CD4-positive, alpha-beta memory T cell (primary cell): ENCODE measurements at regions not wholly inside any gene's neighbourhood (a gene's known extent, or its start where the extent isn't known, plus 50 kb on each side); places are given as distances from the start of the nearest gene placed in this dataset.

Source experiments
- CTCF ChIA-PET: fragments of 350-600 bp; sonication (Branson Sonifier 250); formaldehyde crosslinking; loops from one replicate; lab custom pipeline; 2021; ENCODE audit warnings: inconsistent platforms; ENCODE audit not compliant: partially characterized antibody; lab: Charles Lee
- POLR2A ChIA-PET: fragments of 350-600 bp; sonication (Branson Sonifier 250); formaldehyde crosslinking; loops from one replicate; lab custom pipeline; 2021; ENCODE audit not compliant: partially characterized antibody; lab: Charles Lee
- DNase-seq, 5 donors: peaks; one replicate each; pipeline versions ENCODE4 v3.0.0 to v3.0.0-alpha.2; 2020 to 2022; ENCODE audit warnings: mixed read lengths in 1 of 5
- H3K27ac ChIP-seq: one replicate; pipeline ENCODE4 v1.7.0; 2013; ENCODE audit warnings: low read depth, low read length
- H3K27me3 ChIP-seq: 2 replicates; pipeline ENCODE4 v1.7.0; 2013; ENCODE audit warnings: mild to moderate bottlenecking, low read length, moderate library complexity; ENCODE audit not compliant: insufficient read depth
- H3K36me3 ChIP-seq: 2 replicates; pipeline ENCODE4 v1.7.0; 2013; ENCODE audit warnings: mild to moderate bottlenecking, low read length, moderate library complexity; ENCODE audit not compliant: insufficient read depth
- H3K4me1 ChIP-seq: 2 replicates; pipeline ENCODE4 v1.7.0; 2013; ENCODE audit warnings: mild to moderate bottlenecking, low read length, moderate library complexity; ENCODE audit not compliant: insufficient read depth
- H3K4me3 ChIP-seq, 2 donors: one replicate each; pipeline ENCODE4 v1.7.0; 2013; ENCODE audit warnings: low read length in 2 of 2, mild to moderate bottlenecking in 1 of 2
- H3K9me3 ChIP-seq, 2 donors: one replicate each; pipeline ENCODE4 v1.7.0; 2013; ENCODE audit warnings: low read length in 2 of 2, control low read depth in 1 of 2; ENCODE audit not compliant: control insufficient read depth in 1 of 2
- H3K27ac Mint-ChIP-seq, 7 donors: one replicate each; pipeline ENCODE4 v1.8.0; 2020 to 2021; ENCODE audit warnings: mixed read lengths in 7 of 7, mild to moderate bottlenecking in 6 of 7, inconsistent platforms in 3 of 7, moderate library complexity in 3 of 7
- H3K27me3 Mint-ChIP-seq, 2 donors: one replicate each; pipeline ENCODE4 v1.8.0; 2020 to 2021; ENCODE audit warnings: mixed read lengths in 2 of 2
- H3K36me3 Mint-ChIP-seq, 2 donors: one replicate each; pipeline ENCODE4 v1.8.0; 2020 to 2021; ENCODE audit warnings: mixed read lengths in 2 of 2, inconsistent platforms in 1 of 2, mild to moderate bottlenecking in 1 of 2
- H3K4me1 Mint-ChIP-seq, 4 donors: one replicate each; pipeline ENCODE4 v1.8.0; 2020 to 2021; ENCODE audit warnings: mixed read lengths in 4 of 4, mild to moderate bottlenecking in 1 of 4
- H3K4me3 Mint-ChIP-seq, 8 donors: one replicate each; pipeline ENCODE4 v1.8.0; 2020 to 2021; ENCODE audit warnings: mixed read lengths in 8 of 8, mild to moderate bottlenecking in 7 of 8, moderate library complexity in 6 of 8, inconsistent platforms in 3 of 8
- H3K9me3 Mint-ChIP-seq, 8 donors: one replicate each; pipeline ENCODE4 v1.8.0; 2020 to 2021; ENCODE audit warnings: mixed read lengths in 8 of 8, mild to moderate bottlenecking in 5 of 8, inconsistent platforms in 3 of 8, moderate library complexity in 1 of 8
- intact Hi-C: fragments of 100-400 bp; cut with micrococcal nuclease; formaldehyde crosslinking; loops from one replicate; pipeline ENCODE4 v1.15.1; 2023

GRCh38 chr1:8204826-8205225, 113.1 kb upstream of the SLC45A1 start:
- no peaks in the 10 kb centered on the region for H3K4me1 Mint-ChIP-seq
- CTCF ChIA-PET: no interaction called here
- H3K36me3 Mint-ChIP-seq: no peaks in the 10 kb centered on the region
- peak overlapping the region in 1 of 7 donors; percentile 27 for H3K27ac Mint-ChIP-seq
- H3K27ac ChIP-seq: no peak overlapping the region
- no peak for DNase-seq
- H3K9me3 Mint-ChIP-seq: peaks cover 0 to 1% (median 0%) of the 10 kb centered on the region in 8 donors
- H3K27me3 Mint-ChIP-seq: no peaks in the 10 kb centered on the region
- intact Hi-C loops: no loop called here
- no peak overlapping the region for H3K4me3 ChIP-seq
- no peaks in the 10 kb centered on the region for H3K9me3 ChIP-seq
- H3K27me3 ChIP-seq: no peaks in the 10 kb centered on the region
- no peak overlapping the region for H3K4me3 Mint-ChIP-seq
- POLR2A ChIA-PET: no interaction called here
- no peaks in the 10 kb centered on the region for H3K4me1 ChIP-seq
- H3K36me3 ChIP-seq: no peaks in the 10 kb centered on the region

- Mint-ChIP-seq H3K36me3 (no peaks in the 10 kb centered on the region), H3K9me3 (peaks cover 0 to 1% (median 0%) of the 10 kb centered on the region in 8 donors), H3K27me3 (no peaks in the 10 kb centered on the region), H3K27ac (peak overlapping the region in 1 of 7 donors; percentile 66), H3K4me3 (no peak overlapping the region), H3K4me1 (peaks cover 0 to 3% (median 2%) of the 10 kb centered on the region in 4 donors)
- Histone ChIP-seq H3K27me3 (no peaks in the 10 kb centered on the region), H3K27ac (no peak overlapping the region), H3K36me3 (no peaks in the 10 kb centered on the region), H3K4me3 (no peak overlapping the region), H3K4me1 (no peaks in the 10 kb centered on the region), H3K9me3 (no peaks in the 10 kb centered on the region)
- no peak for DNase-seq
- intact Hi-C loops: no loop called here
- POLR2A ChIA-PET: no interaction called here
- CTCF ChIA-PET: no interaction called here
These were observed 114.4 kb upstream of the SLC45A1 start for GRCh38 chr1:8203551-8203950.

- no peaks in the 10 kb centered on the region for H3K27me3 Mint-ChIP-seq
- H3K36me3 ChIP-seq: no peaks in the 10 kb centered on the region
- H3K4me3 ChIP-seq: no peak overlapping the region
- POLR2A ChIA-PET: no interaction called here
- intact Hi-C loops: no loop called here
- H3K27ac Mint-ChIP-seq: no peak overlapping the region
- CTCF ChIA-PET: no interaction called here
- H3K4me1 Mint-ChIP-seq: peaks cover 1 to 5% (median 2%) of the 10 kb centered on the region in 4 donors
- H3K27ac ChIP-seq: no peak overlapping the region
- H3K36me3 Mint-ChIP-seq: no peaks in the 10 kb centered on the region
- H3K27me3 ChIP-seq: no peaks in the 10 kb centered on the region
- H3K9me3 Mint-ChIP-seq: peaks cover 0 to 1% (median 0%) of the 10 kb centered on the region in 8 donors
- H3K4me3 Mint-ChIP-seq: no peak overlapping the region
- DNase-seq: no peak
- H3K9me3 ChIP-seq: no peaks in the 10 kb centered on the region
- H3K4me1 ChIP-seq: peaks cover under 1% of the 10 kb centered on the region
These were observed 114.9 kb upstream of the SLC45A1 start for GRCh38 chr1:8203056-8203455.

- no peaks in the 10 kb centered on the region for H3K9me3 ChIP-seq
- H3K36me3 ChIP-seq: no peaks in the 10 kb centered on the region
- no peaks in the 10 kb centered on the region for H3K27me3 ChIP-seq
- DNase-seq: no peak
- Mint-ChIP-seq H3K4me1 (peaks cover 6 to 10% (median 7%) of the 10 kb centered on the region in 4 donors), H3K36me3 (no peaks in the 10 kb centered on the region), H3K9me3 (peaks cover 0 to 1% (median 0%) of the 10 kb centered on the region in 8 donors), H3K27ac (peak overlapping the region in 1 of 7 donors; percentile 3), H3K27me3 (no peaks in the 10 kb centered on the region), H3K4me3 (no peak overlapping the region)
- peaks cover 8% of the 10 kb centered on the region for H3K4me1 ChIP-seq
- ChIA-PET POLR2A (no interaction called here), CTCF (no interaction called here)
- H3K27ac ChIP-seq: no peak overlapping the region
- no peak overlapping the region for H3K4me3 ChIP-seq
- intact Hi-C loops: no loop called here
These were observed 115.6 kb upstream of the SLC45A1 start for GRCh38 chr1:8202182-8202905.

- peaks cover 8% of the 10 kb centered on the region for H3K4me1 ChIP-seq
- H3K4me3 Mint-ChIP-seq: no peak overlapping the region
- POLR2A ChIA-PET: no interaction called here
- H3K36me3 Mint-ChIP-seq: no peaks in the 10 kb centered on the region
- no peak overlapping the region for H3K4me3 ChIP-seq
- peaks cover 0 to 1% (median 0%) of the 10 kb centered on the region in 8 donors for H3K9me3 Mint-ChIP-seq
- peaks cover 6 to 10% (median 7%) of the 10 kb centered on the region in 4 donors for H3K4me1 Mint-ChIP-seq
- no peaks in the 10 kb centered on the region for H3K27me3 Mint-ChIP-seq
- no peaks in the 10 kb centered on the region for H3K27me3 ChIP-seq
- H3K27ac ChIP-seq: no peak overlapping the region
- H3K9me3 ChIP-seq: no peaks in the 10 kb centered on the region
- DNase-seq: no peak
- no peaks in the 10 kb centered on the region for H3K36me3 ChIP-seq
- intact Hi-C loops: no loop called here
- CTCF ChIA-PET: no interaction called here
- H3K27ac Mint-ChIP-seq: no peak overlapping the region
These were observed 116.5 kb upstream of the SLC45A1 start for GRCh38 chr1:8201331-8201861.

- peaks cover 7 to 10% (median 8%) of the 10 kb centered on the region in 4 donors for H3K4me1 Mint-ChIP-seq
- no peak overlapping the region for H3K27ac ChIP-seq
- H3K9me3 ChIP-seq: no peaks in the 10 kb centered on the region
- H3K27me3 ChIP-seq: no peaks in the 10 kb centered on the region
- POLR2A ChIA-PET: no interaction called here
- no peaks in the 10 kb centered on the region for H3K27me3 Mint-ChIP-seq
- H3K4me3 ChIP-seq: no peak overlapping the region
- peaks cover 8% of the 10 kb centered on the region for H3K4me1 ChIP-seq
- no peak overlapping the region for H3K4me3 Mint-ChIP-seq
- peaks cover 0 to 1% (median 0%) of the 10 kb centered on the region in 8 donors for H3K9me3 Mint-ChIP-seq
- CTCF ChIA-PET: no interaction called here
- DNase-seq: no peak
- intact Hi-C loops: no loop called here
- H3K36me3 ChIP-seq: no peaks in the 10 kb centered on the region
- H3K27ac Mint-ChIP-seq: peak overlapping the region in 1 of 7 donors; percentile 61
- H3K36me3 Mint-ChIP-seq: no peaks in the 10 kb centered on the region
These were observed 117.4 kb upstream of the SLC45A1 start for GRCh38 chr1:8200317-8201115.

GRCh38 chr1:8198522-8198921, 119.4 kb upstream of the SLC45A1 start:
- Mint-ChIP-seq H3K9me3 (no peaks in the 10 kb centered on the region), H3K27ac (peak overlapping the region in 1 of 7 donors; percentile 64), H3K4me1 (peaks cover 16 to 24% (median 18%) of the 10 kb centered on the region in 4 donors), H3K36me3 (no peaks in the 10 kb centered on the region), H3K27me3 (no peaks in the 10 kb centered on the region), H3K4me3 (peak overlapping the region in 1 of 8 donors; percentile 22)
- no peak for DNase-seq
- Histone ChIP-seq H3K4me1 (peaks cover 20% of the 10 kb centered on the region), H3K9me3 (no peaks in the 10 kb centered on the region), H3K27ac (no peak overlapping the region), H3K36me3 (no peaks in the 10 kb centered on the region), H3K4me3 (no peak overlapping the region), H3K27me3 (no peaks in the 10 kb centered on the region)
- intact Hi-C loops: no loop called here
- POLR2A ChIA-PET: no interaction called here
- CTCF ChIA-PET: no interaction called here
